ENCODE measurements at regions not wholly inside any gene's neighbourhood (a gene's known extent, or its start where the extent isn't known, plus 50 kb on each side); places are given as distances from the start of the nearest gene placed in this dataset.

- TF ChIP-seq EZH2phosphoT487 (IDR thresholded peaks at IDR 0.05; ENCODE audit: borderline replicate concordance, low read length): no peak
- TF ChIP-seq, protein P1, sequence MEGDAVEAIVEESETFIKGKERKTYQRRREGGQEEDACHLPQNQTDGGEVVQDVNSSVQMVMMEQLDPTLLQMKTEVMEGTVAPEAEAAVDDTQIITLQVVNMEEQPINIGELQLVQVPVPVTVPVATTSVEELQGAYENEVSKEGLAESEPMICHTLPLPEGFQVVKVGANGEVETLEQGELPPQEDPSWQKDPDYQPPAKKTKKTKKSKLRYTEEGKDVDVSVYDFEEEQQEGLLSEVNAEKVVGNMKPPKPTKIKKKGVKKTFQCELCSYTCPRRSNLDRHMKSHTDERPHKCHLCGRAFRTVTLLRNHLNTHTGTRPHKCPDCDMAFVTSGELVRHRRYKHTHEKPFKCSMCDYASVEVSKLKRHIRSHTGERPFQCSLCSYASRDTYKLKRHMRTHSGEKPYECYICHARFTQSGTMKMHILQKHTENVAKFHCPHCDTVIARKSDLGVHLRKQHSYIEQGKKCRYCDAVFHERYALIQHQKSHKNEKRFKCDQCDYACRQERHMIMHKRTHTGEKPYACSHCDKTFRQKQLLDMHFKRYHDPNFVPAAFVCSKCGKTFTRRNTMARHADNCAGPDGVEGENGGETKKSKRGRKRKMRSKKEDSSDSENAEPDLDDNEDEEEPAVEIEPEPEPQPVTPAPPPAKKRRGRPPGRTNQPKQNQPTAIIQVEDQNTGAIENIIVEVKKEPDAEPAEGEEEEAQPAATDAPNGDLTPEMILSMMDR (IDR thresholded peaks at IDR 0.05; ENCODE audit: low read depth, low read length, poor library complexity, severe bottlenecking): no peak
These were observed 368.9 kb downstream of the UTRN start for GRCh38 chr6:144653885-144654505.
